ENCODE measurements at regions not wholly inside any gene's neighbourhood (a gene's known extent, or its start where the extent isn't known, plus 50 kb on each side); places are given as distances from the start of the nearest gene placed in this dataset.

DNA sequence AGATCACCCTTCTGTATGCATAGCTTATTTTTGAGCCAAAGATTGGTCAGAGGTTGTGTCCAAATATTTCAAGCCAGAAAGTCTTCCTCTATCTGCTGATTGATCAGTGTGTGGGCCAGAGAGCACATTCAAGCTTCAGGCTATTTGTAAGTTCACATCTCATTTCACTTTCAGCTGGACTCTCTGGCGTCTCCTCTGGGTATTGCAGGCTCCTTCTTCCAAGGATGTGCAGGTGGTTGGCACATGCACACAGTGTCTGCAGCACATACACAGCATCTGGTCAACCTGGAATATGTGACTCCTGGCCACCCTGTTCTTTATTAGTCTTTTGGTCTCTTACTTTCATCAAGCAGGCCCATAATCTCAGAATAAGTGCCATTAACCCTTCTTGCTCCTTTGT, 516.1 kb downstream of the ANXA1 start:
- DNase-seq: no peak

DNA sequence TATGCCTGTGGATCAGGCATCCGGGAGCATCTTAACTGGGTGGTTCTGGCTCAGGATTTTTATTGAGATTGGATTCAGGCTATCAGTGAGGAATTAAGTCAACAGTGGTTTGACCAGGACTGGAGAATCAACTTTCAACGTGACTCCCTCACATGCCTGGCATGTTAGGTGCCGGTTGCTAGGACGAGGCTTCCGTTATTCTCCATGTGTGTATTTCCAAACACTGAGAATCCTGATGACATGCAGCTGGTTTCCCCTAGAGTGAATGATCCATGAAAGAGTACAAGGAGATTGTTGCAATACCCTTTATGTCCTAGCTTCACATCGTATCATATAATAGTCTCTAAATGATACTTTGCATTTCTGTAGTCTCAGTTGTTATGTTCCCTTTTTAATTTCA, 529.2 kb downstream of the ANXA1 start:
- DNase-seq: no peak

DNA sequence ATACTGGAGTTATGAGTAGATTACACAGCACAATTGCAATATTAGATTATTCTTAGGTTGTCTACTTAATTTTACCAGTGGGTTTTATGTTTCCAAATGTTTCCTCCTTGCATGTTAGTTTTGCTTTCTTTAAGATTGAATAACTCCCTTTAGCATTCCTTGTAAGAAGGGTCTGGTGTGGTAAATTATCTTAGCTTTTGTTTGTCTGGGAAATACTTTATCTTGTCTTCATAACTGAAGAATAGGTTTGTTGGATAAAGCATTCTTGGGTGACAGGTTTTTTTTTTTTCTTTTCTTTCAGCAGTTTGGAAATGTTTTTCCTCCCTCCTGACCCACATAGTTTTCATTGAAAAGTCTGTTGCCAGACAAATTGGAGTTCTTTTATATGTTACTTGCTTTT, 531.1 kb downstream of the ANXA1 start:
- DNase-seq: no peak

DNA sequence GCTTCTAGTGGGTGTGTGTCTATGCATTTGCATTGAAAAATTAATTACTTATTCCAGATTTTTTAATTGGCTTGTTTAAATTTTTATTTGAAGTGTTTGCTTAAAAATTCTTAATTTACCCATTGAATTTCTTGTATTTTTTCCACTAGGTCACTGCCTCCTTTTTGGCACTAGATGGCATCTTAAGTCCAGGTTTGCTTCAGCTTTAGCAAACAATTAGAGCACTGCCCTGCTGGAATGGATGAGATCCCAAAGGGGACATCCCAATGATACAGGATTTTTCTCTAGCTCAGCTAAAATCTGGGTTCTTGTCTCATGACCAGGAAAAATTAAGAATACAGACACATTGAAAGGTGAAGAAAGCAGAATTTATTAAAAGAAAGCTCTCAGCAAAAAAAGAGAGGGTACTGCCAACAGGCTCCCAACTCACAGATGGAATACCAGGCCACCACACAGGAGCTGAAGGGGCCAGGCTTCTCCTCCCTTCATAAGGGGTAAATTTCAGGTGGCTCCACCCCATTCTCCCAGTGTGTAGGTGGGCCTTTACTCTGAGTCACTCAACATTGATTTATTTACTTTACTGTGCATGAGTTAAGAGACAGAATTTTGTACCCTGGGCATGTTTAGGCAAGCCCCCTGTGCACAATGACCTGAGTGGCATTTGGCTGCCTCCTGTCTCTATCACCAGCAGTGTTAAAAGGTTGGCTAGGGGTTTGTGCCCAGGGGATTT, 532.4 kb downstream of the ANXA1 start:
- peak; percentile 22 for DNase-seq

DNA sequence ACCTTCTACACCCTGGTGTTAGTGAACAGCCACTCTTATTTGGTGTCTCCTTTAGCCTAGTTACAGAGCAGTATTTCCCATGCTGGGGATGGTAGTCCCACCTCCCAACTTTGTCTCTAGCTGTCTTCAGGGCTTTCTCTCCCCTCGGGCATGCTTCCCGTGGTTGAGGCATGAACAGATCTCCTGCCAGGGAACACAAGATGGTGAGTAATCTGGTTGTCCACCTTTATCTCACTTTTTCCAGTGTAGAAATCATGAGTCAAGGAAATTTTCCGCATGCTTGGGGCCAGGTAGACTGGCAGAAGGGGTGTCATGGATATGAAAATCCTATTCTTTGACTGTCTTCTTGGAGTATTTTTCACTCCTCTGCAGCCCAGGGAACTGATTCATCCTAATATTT, 532.9 kb downstream of the ANXA1 start:
- DNase-seq: no peak

DNA sequence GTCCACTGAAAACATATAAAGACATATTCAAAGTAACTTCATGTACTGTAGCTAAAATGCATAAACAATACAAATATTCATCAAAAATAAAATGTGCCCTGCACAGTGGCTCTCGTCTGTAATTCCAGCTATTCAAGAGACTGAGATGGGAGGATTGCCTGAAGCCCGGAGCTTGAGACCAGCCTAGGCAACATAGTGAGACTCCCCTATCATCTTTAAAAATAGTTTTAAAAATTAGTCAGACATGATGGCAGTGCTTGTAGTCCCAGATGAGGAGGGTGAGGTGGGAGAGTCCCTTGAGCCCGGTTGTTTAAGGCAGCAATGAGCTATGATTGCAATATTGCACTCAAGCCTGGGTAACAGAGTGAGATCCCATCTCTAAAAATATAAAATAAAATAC, 534.1 kb downstream of the ANXA1 start:
- DNase-seq: no peak

DNA sequence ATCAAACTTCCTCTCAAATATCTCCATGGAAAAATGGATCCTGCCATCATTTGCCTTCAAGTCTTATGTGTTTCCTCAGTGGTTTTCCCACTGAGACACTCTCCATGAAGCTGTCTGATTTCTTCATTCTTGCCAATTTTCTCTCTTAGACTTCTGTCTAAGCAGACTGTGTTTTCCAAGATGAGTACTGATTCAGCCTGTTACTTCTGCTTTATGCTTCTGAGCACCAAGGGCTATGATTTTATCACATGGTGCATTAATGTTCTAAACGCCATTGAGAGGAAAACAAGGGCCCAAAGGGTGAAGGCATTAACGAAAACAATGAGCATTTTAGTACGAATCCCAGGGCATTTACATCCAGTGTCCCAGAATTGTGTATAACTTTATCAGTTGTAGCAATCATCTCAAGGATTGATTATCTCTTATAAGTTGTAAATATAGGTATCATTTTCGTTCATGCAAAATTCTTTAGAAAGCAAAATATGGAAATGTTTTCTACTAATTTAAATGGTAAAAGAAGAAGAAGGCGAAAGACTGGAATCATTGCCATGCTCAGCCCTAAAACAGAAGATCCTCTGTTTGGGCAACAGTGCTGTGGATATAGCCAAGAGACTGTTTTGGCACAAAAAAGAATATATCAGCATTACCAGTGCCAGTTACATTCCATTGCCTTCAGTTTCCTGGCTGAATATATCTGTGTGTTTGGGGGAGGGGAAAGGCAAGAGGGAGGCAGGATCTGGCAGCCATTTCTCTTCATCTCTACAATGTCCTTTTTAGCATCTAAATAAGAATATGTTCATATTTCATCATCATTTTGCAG, 537.6 kb downstream of the ANXA1 start:
- DNase-seq: no peak

DNA sequence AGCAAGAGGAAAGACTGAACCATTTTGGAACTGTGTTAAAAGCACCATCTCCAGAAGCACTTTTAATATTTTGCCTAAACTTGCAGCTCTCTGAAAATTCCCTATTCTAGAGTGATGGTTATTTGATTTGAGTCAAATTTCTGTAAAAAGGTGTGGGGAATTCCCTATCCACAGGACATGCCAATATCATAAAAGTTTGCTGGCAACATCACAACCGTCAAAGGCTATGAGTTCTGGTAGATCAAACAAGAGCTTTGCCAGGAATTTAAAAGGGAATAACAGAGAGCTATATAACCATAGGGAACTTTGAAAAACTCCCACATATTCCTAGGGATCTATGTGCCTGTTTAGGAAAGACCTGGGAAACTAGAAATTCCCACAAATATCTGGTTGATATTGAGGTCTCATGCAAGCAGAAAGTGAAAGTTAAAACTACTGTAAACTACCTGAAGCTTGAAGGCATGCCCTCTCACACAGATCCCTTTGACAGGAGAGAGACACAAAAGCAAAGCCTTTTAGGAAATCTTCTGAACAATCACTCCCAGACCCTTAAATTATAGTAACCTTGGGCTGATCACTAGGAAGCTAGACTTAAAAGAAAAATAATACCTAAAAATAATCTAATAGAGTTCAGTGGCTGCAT, 549.9 kb downstream of the ANXA1 start:
- no peak for DNase-seq

DNA sequence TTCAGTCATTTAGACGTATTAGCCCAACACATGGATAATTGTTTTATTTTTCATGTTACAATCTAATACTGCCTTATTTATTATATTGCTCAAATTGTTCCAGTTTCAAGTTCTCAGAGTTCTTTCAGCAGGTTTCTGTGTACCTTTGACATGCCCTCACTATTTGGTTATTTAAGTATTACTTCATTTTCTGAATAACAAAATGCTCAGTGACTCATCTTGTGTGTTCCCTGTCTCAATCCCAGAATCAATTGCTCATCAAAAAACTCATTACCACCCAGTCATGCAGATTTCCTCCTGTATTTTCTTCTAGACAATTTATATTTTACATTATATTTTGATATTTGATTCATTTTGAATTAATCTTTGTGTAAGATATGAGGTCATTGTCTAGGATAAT, 562.6 kb downstream of the ANXA1 start:
- DNase-seq: no peak

DNA sequence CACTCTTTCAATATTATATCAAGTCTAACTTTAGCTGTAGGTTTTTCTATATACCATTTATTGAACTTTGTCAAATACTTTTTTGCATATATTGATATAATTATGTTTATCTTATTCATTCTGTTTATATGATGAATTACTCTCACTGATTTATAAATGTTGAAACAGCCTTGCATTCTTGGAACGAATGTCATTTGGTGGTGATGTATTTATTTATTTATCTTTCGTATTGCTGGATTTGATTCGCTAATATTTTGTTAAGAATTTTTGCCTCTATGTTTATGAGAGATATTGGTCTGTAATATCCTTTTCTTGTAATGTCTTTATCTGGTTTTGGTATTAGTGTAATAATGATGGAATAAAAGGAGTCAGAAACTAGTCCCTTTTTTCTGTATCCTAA, 563.9 kb downstream of the ANXA1 start:
- DNase-seq: no peak

DNA sequence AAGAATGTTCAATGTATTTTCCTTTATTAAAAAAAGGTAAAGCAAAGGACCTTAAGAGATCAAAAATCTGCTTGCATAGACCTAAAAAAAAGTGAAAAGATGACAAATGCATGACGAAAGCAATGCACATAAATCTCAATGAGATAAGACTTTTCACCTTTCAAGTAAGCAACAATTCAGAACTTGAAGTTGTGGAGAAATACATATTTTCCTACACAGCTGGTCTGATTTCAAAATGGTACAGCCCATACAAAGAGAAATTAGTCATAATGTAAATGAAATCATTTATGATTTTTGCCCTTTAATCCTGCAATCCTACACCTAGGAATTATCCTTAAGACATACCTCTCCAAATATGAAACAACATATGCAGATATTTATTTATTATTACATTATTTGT, 568.0 kb downstream of the ANXA1 start:
- DNase-seq: no peak

DNA sequence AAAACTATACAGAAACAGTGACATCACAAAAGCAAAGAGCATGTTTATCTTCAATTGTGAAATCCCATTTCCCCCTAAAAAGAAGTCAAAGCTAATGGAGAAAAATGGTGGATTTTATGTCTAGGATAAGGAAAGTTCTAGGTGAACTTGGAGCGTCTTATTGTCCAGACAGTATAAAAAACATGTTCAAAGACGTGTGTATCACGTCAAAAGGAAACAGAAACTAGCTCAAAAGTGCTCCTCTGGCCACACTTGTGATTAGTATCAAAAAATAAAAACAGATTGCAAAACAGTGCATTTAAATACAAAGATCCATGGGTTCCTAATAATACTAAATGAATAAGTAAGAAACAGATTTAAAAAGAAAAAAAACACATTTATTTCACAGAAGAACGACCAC, 568.9 kb downstream of the ANXA1 start:
- DNase-seq: no peak

DNA sequence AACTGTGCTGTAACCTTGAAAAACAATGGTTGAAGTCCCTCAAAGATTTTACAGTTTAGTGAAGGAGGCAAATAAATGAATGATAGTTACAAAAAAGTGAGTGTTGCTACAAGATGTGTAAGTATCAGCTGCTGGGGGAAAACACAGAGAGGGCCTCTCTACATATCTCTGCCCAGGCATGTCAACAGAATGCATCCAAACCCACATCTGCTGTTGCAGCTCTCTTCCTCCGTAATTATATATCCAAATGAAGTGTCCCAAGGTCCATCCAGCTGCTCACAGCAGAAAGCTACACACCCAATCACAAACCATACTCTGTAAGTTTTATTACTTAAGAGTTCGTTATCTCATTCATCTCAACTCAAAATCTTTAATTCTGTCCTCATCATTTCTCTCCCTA, 584.6 kb downstream of the ANXA1 start:
- DNase-seq: no peak

DNA sequence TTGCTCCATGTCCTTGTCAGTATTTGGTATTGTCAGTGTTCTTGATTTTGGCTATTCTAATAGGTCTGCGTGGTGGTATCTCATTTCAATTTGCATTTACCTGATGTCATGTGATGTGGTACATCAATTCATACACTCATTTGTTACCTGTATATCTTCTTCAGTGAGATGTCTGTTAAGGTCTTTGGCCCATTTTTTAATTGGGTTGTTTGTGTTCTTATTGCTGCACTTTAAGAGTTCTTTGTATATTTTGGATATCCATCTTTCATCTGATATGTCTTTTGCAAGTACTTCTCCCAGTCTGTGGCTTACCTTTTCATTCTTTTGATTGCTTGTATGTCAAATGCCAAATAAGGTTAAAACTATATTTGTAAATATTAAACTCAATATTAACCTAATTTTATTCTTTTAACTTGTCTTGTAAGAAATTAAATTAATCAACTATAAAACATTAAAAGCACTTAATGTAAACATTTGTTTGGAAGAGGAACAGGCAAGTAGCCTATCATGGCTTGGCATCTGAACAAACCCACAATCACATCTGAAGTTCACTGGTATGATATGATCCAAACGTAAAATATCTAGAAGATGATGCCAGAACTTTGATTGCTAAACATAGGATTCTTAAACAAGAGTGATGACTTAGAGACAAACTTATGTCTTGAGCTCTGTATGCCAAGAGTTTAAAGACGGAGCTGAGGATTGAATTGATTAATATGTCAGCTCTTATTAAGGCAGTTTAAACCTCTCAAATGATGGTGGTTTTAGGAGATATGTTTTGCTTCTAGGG, 587.3 kb downstream of the ANXA1 start:
- DNase-seq: no peak

DNA sequence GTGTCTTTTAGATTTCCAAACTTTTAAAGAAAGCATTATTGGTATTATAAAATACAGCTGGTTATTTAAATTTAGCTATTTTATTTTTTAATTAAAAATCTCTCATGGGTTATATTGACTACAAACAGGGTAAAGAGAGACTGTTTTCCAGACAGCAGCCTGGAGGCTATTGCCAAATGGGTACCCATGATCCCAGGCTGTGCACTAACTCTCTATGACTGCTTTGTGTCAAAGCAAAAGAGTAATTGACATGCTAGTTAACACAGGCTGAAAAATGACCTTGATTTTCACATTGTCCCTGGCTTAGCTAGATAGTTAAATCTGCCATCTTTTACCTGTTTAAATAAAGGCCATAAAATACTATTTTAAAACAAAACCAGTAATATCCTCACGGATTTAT, 589.7 kb downstream of the ANXA1 start:
- no peak for DNase-seq

DNA sequence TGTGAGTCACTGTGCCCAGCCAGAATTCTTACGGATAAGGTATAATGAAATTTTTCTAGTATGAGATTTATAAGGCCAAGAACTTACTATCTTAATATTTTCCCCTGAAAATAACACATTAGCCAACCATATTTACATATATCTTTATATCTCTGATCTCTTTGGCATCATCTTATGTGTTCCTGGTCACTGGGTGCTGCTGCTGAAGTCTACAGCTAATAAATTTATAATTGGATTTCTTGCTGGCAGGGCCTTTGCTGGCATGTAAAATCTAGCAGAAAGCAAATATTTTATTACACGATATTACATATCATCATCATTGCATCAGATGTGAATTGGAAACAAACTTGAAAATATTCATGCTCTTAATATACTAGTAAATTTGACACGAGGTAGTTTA, 590.7 kb downstream of the ANXA1 start:
- no peak for DNase-seq

DNA sequence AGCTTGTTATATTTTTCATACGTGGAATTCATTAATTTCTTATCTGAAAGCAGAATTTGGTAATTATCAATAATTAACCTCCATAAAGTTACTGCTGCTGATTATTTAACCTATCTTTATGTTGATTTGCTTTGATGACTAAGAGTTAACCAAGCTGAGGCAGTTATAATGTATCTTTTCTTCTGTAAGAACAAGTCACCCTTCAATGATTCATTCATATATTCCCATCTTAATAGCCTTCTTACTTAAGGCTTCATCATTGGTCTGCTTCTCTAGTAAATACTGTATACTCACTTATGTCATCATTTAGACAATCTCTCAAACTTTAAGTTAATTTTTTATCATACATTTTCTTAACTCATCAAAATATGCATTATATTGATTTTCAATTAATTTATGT, 592.2 kb downstream of the ANXA1 start:
- no peak for DNase-seq

DNA sequence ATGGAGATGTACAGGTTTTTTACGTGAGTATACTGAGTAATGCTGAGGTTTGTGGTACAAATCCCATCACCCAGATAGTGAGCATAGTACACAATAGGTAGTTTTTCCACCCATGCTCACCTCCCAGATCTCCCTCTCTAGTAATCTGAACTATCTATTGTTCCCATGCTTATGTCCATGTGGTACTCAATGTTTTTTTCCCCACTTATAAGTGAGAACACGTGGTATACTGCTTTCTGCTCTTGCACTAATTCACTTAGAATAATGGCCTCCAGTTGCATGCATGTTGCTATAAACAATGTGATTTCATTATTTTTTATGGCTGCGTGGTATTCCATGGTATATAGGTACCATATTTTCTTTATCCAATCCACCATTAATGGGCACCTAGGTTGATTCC, 593.9 kb downstream of the ANXA1 start:
- DNase-seq: no peak

DNA sequence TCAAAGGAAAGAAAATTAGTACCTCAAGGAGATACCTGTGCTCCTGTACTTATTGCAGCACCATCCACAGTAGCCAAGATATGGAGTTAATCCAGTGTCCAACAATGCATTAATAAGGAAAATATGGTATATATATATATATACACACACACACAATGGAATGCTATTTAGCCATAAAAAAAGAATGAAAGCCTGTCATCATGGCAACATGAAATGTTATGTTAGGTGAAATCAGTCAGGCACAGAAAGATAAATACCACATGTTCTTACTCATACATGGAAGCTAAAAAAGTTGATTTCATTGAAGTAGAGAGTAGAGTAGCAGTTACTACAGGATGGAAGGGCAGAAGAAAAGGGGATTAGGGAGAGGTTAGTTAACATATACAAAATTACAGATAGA, 601.5 kb downstream of the ANXA1 start:
- DNase-seq: no peak

DNA sequence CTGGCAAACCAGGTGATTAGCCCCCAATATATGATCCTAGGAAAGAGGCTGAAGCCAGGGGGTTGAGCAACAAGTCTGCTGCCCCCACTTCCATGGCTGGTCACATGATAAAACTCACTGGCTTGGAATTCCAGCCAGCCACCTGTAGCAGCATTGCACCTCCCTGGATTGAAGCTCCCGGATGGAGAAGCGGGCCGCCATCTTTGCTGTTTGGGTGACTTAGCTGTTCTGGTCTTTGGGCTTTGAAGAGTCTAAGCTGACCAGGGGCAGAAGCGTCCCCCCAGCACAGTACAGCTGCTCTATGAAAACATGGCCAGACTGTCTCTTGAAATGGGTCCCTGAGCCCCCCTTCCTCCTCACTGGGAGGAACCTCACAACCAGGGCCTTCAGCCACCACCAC, 610.2 kb downstream of the ANXA1 start:
- DNase-seq: no peak

DNA sequence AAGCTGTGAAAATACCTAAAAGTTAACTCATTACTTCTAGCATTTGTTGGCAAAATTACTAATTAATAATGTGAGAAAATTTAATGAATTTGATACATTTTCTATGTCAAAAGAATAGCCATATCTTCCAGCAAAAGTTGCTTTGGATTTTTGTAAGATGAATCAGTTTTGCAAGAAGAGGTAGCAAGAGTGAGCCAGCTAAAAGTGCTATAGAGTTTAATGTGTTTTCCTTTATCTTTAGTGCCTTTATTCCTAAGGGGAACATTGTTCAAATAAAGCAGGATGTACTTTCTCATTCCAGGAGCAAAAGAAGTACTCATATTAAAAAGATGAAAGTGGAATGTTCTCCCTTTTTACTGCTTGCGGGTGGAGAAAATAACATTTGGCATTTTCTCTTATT, 622.2 kb downstream of the ANXA1 start:
- no peak for DNase-seq

DNA sequence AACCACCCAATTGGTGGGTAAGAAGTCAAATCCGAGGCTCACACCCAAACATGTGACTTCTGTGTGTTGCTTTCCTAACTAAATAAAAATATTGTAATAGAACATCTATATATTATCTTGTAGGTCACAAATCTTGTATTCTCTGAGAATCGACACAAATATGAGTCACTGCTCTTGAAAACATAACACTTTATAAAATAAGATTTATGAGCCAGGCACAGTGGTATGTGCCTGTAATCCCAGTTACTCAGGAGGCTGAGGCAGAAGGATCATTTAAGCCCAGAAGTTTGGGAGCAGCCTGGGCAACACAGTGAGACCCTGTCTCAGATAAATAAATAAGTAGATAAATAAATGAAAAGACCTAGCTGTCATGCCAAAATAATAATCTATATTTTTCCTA, 624.1 kb downstream of the ANXA1 start:
- DNase-seq: no peak

DNA sequence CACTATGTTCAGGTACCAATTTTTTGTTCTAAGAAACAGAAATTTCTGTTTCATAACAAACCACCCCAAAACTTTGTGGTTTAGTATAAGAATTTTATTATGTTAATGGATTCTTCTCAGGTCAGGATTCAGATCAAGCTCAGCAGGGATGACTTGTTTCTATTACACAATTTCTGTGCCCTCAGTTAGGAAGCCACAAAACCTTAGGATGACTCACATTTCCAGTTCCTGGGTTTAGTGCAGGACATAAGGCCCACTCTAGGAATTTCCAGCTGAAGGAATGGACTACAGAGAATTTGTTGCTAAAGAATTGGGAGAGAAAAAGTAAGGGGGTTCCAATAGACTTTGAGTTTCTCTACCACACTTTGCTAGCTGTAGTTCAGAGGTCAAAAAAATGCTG, 629.3 kb downstream of the ANXA1 start:
- DNase-seq: peak; percentile 28
